ENCODE measurements at regions not wholly inside any gene's neighbourhood (a gene's known extent, or its start where the extent isn't known, plus 50 kb on each side); places are given as distances from the start of the nearest gene placed in this dataset.

- Histone ChIP-seq H3K4me2 (no peak overlapping the region), H3K9ac (no peak overlapping the region), H3K27me3 (no peaks in the 10 kb centered on the region), H3K27ac (no peak overlapping the region), H3K36me3 (no peaks in the 10 kb centered on the region), H4K20me1 (no peaks in the 10 kb centered on the region), H3K4me3 (no peak overlapping the region), H3K4me1 (no peaks in the 10 kb centered on the region), H3K9me3 (replicated peaks in 1 of 11) (peaks cover 0 to 5% (median 0%) of the 10 kb centered on the region in 11 experiments; a peak in 3 of 22 replicates)
- TF ChIP-seq Cebpa-rat (IDR thresholded peaks at IDR 0.05), result no peak
These were observed 1345.3 kb downstream of the FAM181B start for GRCh38 chr11:81388326-81388725.

- Histone ChIP-seq H3K27ac (no peak overlapping the region), H3K9me3 (replicated peaks in 1 of 11) (peaks cover 0 to 5% (median 0%) of the 10 kb centered on the region in 11 experiments; a peak in 3 of 22 replicates), H4K20me1 (no peaks in the 10 kb centered on the region), H3K4me1 (peaks cover 0 to 13% (median 0%) of the 10 kb centered on the region in 10 experiments; a peak in 6 of 20 replicates), H3K36me3 (no peaks in the 10 kb centered on the region), H3K9ac (no peak overlapping the region), H3K4me2 (no peak overlapping the region), H3K27me3 (no peaks in the 10 kb centered on the region), H3K4me3 (no peak overlapping the region)
- no peak for TF ChIP-seq Cebpa-rat (IDR thresholded peaks at IDR 0.05)
These were observed 1353.3 kb downstream of the FAM181B start for GRCh38 chr11:81380395-81380794.

GRCh38 chr11:81377418-81377817 is 1356.2 kb downstream of the FAM181B start:
- Histone ChIP-seq H3K36me3 (no peaks in the 10 kb centered on the region), H3K4me3 (no peak overlapping the region)
- no peak for TF ChIP-seq Cebpa-rat (IDR thresholded peaks at IDR 0.05)

GRCh38 chr11:81373986-81374385 is 1359.7 kb downstream of the FAM181B start:
- Histone ChIP-seq H3K9ac (no peak overlapping the region), H3K9me3 (replicated peaks in 1 of 11) (peaks cover 0 to 4% (median 0%) of the 10 kb centered on the region in 11 experiments; a peak in 5 of 22 replicates), H3K4me3 (no peak overlapping the region), H4K20me1 (no peaks in the 10 kb centered on the region), H3K36me3 (no peaks in the 10 kb centered on the region), H3K4me1 (peaks cover 0 to 13% (median 0%) of the 10 kb centered on the region in 10 experiments; a peak in 6 of 20 replicates), H3K27me3 (no peaks in the 10 kb centered on the region), H3K27ac (no peak overlapping the region), H3K4me2 (no peak overlapping the region)
- no peak for TF ChIP-seq Cebpa-rat (IDR thresholded peaks at IDR 0.05)

More at GRCh38 chr11:81377418-81377817, 1356.2 kb downstream of the FAM181B start:
- peaks cover 0 to 4% (median 0%) of the 10 kb centered on the region in 11 experiments; a peak in 5 of 22 replicates for H3K9me3 ChIP-seq (replicated peaks in 1 of 11)
- no peak overlapping the region for H3K9ac ChIP-seq
- no peaks in the 10 kb centered on the region for H3K27me3 ChIP-seq
- no peak overlapping the region for H3K27ac ChIP-seq
- peak overlapping the region in 2 of 11 experiments; percentile 31 to 59; a peak in 3 of 22 replicates for H3K4me2 ChIP-seq
- H4K20me1 ChIP-seq, result no peaks in the 10 kb centered on the region
- peaks cover 0 to 13% (median 0%) of the 10 kb centered on the region in 10 experiments; a peak in 6 of 20 replicates for H3K4me1 ChIP-seq

GRCh38 chr11:81368192-81368591 is 1365.5 kb downstream of the FAM181B start:
- Histone ChIP-seq H3K4me2 (no peak overlapping the region), H3K4me1 (no peaks in the 10 kb centered on the region), H4K20me1 (no peaks in the 10 kb centered on the region), H3K4me3 (no peak overlapping the region), H3K27ac (no peak overlapping the region), H3K27me3 (no peaks in the 10 kb centered on the region), H3K9me3 (replicated peaks in 1 of 11) (peaks cover 0 to 10% (median 5%) of the 10 kb centered on the region in 11 experiments; a peak in 7 of 22 replicates), H3K36me3 (no peaks in the 10 kb centered on the region), H3K9ac (no peak overlapping the region)
- TF ChIP-seq Cebpa-rat (IDR thresholded peaks at IDR 0.05), result no peak

- H3K4me3 ChIP-seq, result no peak overlapping the region
- TF ChIP-seq Cebpa-rat (IDR thresholded peaks at IDR 0.05), result no peak
- H3K36me3 ChIP-seq, result no peaks in the 10 kb centered on the region
- H3K9me3 ChIP-seq (replicated peaks in 1 of 11), result peaks cover 0 to 10% (median 5%) of the 10 kb centered on the region in 11 experiments; a peak in 6 of 22 replicates
- H4K20me1 ChIP-seq, result no peaks in the 10 kb centered on the region
- no peak overlapping the region for H3K9ac ChIP-seq
- no peaks in the 10 kb centered on the region for H3K4me1 ChIP-seq
- H3K27ac ChIP-seq, result no peak overlapping the region
- H3K4me2 ChIP-seq, result no peak overlapping the region
- H3K27me3 ChIP-seq, result no peaks in the 10 kb centered on the region
These were observed 1368.2 kb downstream of the FAM181B start for GRCh38 chr11:81365496-81365895.

- no peaks in the 10 kb centered on the region for H3K36me3 ChIP-seq
- no peak for TF ChIP-seq Cebpa-rat (IDR thresholded peaks at IDR 0.05)
- H4K20me1 ChIP-seq, result no peaks in the 10 kb centered on the region
- no peak overlapping the region for H3K27ac ChIP-seq
- H3K9me3 ChIP-seq (replicated peaks in 1 of 11), result no peaks in the 10 kb centered on the region; a peak in 1 of 22 replicates
- H3K4me1 ChIP-seq, result no peaks in the 10 kb centered on the region
- no peaks in the 10 kb centered on the region for H3K27me3 ChIP-seq
- H3K9ac ChIP-seq, result no peak overlapping the region
- H3K4me2 ChIP-seq, result no peak overlapping the region
- no peak overlapping the region for H3K4me3 ChIP-seq
These were observed 1374.2 kb downstream of the FAM181B start for GRCh38 chr11:81359476-81359875.

GRCh38 chr11:81345609-81346008 is 1388.1 kb downstream of the FAM181B start:
- Histone ChIP-seq H3K27me3 (no peaks in the 10 kb centered on the region), H3K36me3 (no peaks in the 10 kb centered on the region), H3K9me3 (replicated peaks in 1 of 11) (no peaks in the 10 kb centered on the region), H3K4me2 (no peak overlapping the region), H3K9ac (no peak overlapping the region), H4K20me1 (no peaks in the 10 kb centered on the region), H3K27ac (no peak overlapping the region), H3K4me3 (no peak overlapping the region), H3K4me1 (no peaks in the 10 kb centered on the region)
- TF ChIP-seq Cebpa-rat (IDR thresholded peaks at IDR 0.05), result no peak

GRCh38 chr11:81342966-81343365 is 1390.7 kb downstream of the FAM181B start:
- Histone ChIP-seq H3K27ac (no peak overlapping the region), H3K4me1 (no peaks in the 10 kb centered on the region), H3K4me2 (no peak overlapping the region), H3K4me3 (no peak overlapping the region), H3K9ac (no peak overlapping the region), H3K9me3 (replicated peaks in 1 of 11) (no peaks in the 10 kb centered on the region), H3K27me3 (no peaks in the 10 kb centered on the region), H4K20me1 (no peaks in the 10 kb centered on the region), H3K36me3 (no peaks in the 10 kb centered on the region)
- TF ChIP-seq Cebpa-rat (IDR thresholded peaks at IDR 0.05), result no peak

GRCh38 chr11:81340225-81340624 is 1393.4 kb downstream of the FAM181B start:
- Histone ChIP-seq H3K9me3 (replicated peaks in 1 of 11) (no peaks in the 10 kb centered on the region), H3K4me1 (no peaks in the 10 kb centered on the region), H3K36me3 (no peaks in the 10 kb centered on the region), H4K20me1 (no peaks in the 10 kb centered on the region), H3K4me3 (no peak overlapping the region), H3K9ac (no peak overlapping the region), H3K4me2 (no peak overlapping the region), H3K27ac (no peak overlapping the region), H3K27me3 (no peaks in the 10 kb centered on the region)
- no peak for TF ChIP-seq Cebpa-rat (IDR thresholded peaks at IDR 0.05)

Data from BLaER1 treated with 17β-estradiol and CSF1 and Interleukin-3, amounts not matched to agents 10 nM and 100 nM (cell line).